IMR-90 (cell line): ENCODE measurements at regions not wholly inside any gene's neighbourhood (a gene's known extent, or its start where the extent isn't known, plus 50 kb on each side); places are given as distances from the start of the nearest gene placed in this dataset.

Source experiments
- CEBPB ChIP-seq: IDR thresholded peaks from 2 replicates; pipeline ENCODE4 v1.6.1; 2012; ENCODE audit warnings: low read depth, low read length, improper control_type of control experiment
- CHD1 ChIP-seq: IDR thresholded peaks from 2 replicates; pipeline ENCODE4 v1.6.1; 2012; ENCODE audit warnings: low read depth, low read length, improper control_type of control experiment
- CTCF ChIP-seq: conservative IDR thresholded peaks from 2 replicates; pipeline ENCODE4 v1.5.1; 2012; ENCODE audit warnings: mild to moderate bottlenecking, low read depth, low read length, improper control_type of control experiment
- MXI1 ChIP-seq: IDR thresholded peaks from 2 replicates; pipeline ENCODE4 v1.6.1; 2012; ENCODE audit warnings: low read depth, mild to moderate bottlenecking, low read length, moderate library complexity, borderline replicate concordance

- TF ChIP-seq CTCF: no peak
- TF ChIP-seq MXI1: no peak
- TF ChIP-seq CEBPB: no peak
- TF ChIP-seq CHD1: no peak
These were observed 266.7 kb upstream of the CDYL start for GRCh38 chr6:4509506-4509905.
